Kidney tubule cell (primary cell): ENCODE measurements at regions not wholly inside any gene's neighbourhood (a gene's known extent, or its start where the extent isn't known, plus 50 kb on each side); places are given as distances from the start of the nearest gene placed in this dataset.
"Not testable (repeated sequence)": the region's sequence is repeated elsewhere in the genome, so short reads cannot be mapped to it uniquely, and the experiment has no call there.

Experiments used
- DNase-seq: peaks from one replicate; pipeline ENCODE4 v3.0.0-alpha.2; 2018; ENCODE audit warnings: low spot score

- no peak for DNase-seq
These were observed 106.1 kb upstream of the FSCB start for GRCh38 chr14:44613061-44613712.

GRCh38 chr14:44612002-44612401 lies 104.9 kb upstream of the FSCB start:
- no peak for DNase-seq

GRCh38 chr14:44609876-44610510 lies 102.9 kb upstream of the FSCB start:
- no peak for DNase-seq

DNA sequence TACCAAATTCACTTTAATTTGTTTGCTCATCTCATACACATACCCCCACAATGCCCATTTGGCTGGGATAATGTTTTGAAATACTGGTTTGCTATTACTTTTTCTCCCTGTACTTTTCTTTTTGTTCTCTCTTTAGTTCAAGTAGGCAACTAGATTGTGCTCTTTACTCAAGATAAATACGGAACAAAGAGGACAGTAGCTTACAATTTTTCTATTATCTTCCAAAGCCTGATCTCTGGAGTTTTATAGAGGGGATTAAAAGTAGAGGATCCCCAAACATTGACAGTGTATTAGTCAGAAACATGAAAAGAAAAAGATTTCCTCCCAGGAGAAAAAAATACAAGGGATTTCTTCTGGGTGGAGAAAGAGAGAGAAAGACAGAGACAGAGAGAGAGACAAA lies 102.1 kb upstream of the FSCB start:
- DNase-seq = no peak

DNA sequence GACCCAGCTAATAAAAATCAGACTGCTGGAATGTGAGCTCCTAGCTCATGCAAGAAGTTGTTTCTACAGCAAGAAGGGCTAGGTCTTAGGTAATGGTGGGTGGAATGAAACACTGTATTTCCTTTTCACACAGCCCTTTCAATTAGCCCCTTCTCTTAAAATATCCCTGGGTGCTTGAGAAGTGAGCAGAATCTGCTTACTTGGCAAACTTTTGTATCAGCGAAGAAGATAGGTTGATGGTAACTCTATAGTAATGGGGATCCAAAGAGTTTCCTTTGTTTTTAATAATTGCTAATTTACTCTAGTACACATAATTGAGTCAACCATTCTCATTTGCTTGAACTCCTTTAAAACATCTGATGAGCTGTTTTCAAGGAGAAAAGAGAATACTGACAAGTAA lies 100.6 kb upstream of the FSCB start:
- no peak for DNase-seq

DNA sequence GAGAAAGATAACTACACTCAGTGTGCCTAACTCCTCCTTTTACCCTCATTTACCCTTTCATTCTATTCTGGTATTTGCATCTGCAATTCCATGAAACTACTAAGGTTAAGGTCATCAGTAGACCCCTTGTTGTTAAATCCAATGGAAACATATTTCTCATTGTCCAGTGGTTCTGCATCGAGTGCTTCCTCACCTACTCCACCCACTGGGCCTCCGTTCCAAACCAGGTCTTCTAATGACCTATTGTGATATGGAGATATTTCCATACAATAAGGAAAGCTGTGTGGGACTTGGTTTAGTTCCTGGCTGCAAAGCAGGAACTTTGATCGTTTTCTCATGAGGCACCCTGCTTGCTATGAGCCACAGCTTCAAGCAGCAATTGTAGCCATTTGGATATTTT lies 99.5 kb upstream of the FSCB start:
- DNase-seq = no peak

- DNase-seq = not testable (repeated sequence)
These were observed 94.2 kb upstream of the FSCB start for GRCh38 chr14:44601266-44601665.

GRCh38 chr14:44589180-44589579 lies 82.1 kb upstream of the FSCB start:
- no peak for DNase-seq

- no peak for DNase-seq
These were observed 79.8 kb upstream of the FSCB start for GRCh38 chr14:44586910-44587309.

- no peak for DNase-seq
These were observed 69.3 kb upstream of the FSCB start for GRCh38 chr14:44576356-44576755.

DNA sequence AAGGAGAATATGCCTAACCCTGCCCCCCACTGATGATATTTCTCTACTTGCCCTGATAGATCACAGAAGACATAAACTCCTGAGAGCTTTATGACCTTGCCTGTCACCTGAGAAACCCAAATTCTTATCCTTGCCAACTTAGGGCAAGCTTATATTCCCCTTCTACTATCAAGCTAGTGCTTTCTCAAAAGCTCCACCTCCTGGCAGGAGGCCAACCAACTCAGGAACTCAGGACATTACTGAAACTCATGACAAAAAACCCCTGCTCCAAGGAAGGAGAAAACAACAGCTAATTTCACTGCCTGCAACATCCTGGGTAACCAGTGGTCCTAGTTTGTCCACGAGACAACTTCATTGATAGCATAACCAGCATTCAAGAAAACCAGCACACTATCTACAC lies 60.9 kb upstream of the FSCB start:
- DNase-seq = no peak

DNA sequence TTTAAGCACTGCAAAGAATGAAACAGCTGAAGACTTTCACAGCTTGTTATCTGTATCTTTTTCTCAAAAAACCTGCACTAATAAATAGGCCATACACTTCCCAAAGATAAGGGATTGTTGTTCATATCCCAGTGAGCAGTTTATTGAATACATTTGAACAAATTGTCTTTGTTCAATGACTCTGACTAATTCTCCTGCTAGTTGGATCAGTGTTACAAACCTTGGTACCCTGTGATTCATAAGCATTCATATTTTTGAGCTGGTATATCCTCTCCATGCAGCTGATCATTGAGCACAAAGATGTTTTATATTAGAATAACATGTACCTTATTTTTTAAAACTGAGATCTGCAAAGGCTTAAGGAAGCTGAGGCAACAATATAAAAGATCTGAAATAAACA lies 58.9 kb upstream of the FSCB start:
- no peak for DNase-seq

GRCh38 chr14:44564908-44565307 lies 57.8 kb upstream of the FSCB start:
- no peak for DNase-seq
